ENCODE measurements at regions not wholly inside any gene's neighbourhood (a gene's known extent, or its start where the extent isn't known, plus 50 kb on each side); places are given as distances from the start of the nearest gene placed in this dataset.
A peak's percentile ranks its signal among the peaks of the same experiment; 100 is the strongest.
"Not testable (repeated sequence)": the region's sequence is repeated elsewhere in the genome, so short reads cannot be mapped to it uniquely, and the experiment has no call there.

DNA sequence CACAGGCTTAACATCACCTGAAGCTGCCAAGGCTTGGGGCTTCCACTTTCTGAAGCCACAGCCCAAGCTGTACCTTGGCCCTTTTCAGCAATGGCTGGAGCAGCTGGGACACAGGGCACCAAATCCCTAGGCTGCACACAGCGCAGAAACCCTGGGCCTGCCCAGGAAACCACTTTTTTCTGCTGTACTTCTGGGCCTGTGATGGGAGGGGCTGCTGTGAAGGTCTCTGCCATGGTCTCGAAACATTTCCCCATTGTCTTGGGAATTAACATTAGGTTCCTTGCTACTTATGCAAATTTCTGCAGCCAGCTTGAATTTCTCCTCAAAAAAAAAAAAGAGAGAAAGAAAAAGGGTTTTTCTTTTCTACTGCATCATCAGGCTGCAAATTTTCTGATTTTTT is 219.1 kb downstream of the RPL10L start:
- 80% methylated on average over 2 of the region's 2 CpGs for WGBS, 2 donors
- TF ChIP-seq, protein P1, sequence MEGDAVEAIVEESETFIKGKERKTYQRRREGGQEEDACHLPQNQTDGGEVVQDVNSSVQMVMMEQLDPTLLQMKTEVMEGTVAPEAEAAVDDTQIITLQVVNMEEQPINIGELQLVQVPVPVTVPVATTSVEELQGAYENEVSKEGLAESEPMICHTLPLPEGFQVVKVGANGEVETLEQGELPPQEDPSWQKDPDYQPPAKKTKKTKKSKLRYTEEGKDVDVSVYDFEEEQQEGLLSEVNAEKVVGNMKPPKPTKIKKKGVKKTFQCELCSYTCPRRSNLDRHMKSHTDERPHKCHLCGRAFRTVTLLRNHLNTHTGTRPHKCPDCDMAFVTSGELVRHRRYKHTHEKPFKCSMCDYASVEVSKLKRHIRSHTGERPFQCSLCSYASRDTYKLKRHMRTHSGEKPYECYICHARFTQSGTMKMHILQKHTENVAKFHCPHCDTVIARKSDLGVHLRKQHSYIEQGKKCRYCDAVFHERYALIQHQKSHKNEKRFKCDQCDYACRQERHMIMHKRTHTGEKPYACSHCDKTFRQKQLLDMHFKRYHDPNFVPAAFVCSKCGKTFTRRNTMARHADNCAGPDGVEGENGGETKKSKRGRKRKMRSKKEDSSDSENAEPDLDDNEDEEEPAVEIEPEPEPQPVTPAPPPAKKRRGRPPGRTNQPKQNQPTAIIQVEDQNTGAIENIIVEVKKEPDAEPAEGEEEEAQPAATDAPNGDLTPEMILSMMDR (IDR thresholded peaks at IDR 0.05; ENCODE audit: control extremely low read depth, extremely low read depth): no peak
- DNase-seq: no peak
- Histone ChIP-seq H3K27me3 (ENCODE audit: control insufficient read depth in 3 of 3, insufficient read depth in 3 of 3, low read length in 2 of 3) (no peaks in the 10 kb centered on the region), H3K4me1 (ENCODE audit: control insufficient read depth in 5 of 5, insufficient read depth in 5 of 5, low read length in 5 of 5) (no peaks in the 10 kb centered on the region), H3K36me3 (ENCODE audit: control insufficient read depth in 4 of 4, insufficient read depth in 4 of 4, low read length in 4 of 4) (no peaks in the 10 kb centered on the region), H3K4me3 (no peak overlapping the region), H3K9ac (ENCODE audit: insufficient read depth in 1 of 2, low read length in 2 of 2) (no peak overlapping the region), H3K9me3 (ENCODE audit: control insufficient read depth in 4 of 4, insufficient read depth in 3 of 4, low read length in 3 of 4) (peaks cover 0 to 2% (median 0%) of the 10 kb centered on the region in 4 donors), H3K27ac (ENCODE audit: low read depth in 1 of 2, low read length in 1 of 2) (no peak overlapping the region)
- ATAC-seq (ENCODE audit: insufficient read depth, low FRiP score): no peak

DNA sequence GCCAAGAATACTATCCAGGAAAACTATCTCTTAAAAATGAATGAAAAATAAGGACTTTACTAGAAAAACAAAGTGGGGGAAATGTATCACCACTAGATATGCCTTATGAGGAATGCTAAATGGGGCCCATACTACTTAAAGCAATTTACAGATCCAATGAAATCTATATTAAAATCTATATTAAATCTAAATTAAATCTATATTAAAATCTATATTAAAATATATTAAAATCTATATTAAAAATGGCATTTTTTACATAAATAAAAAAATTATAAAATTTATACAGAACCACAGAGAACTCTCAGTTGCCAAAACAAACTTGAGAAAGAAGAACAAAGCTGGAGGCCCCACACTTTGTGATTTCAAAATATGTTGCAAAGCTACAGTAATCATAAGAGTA is 234.5 kb downstream of the RPL10L start:
- ATAC-seq (ENCODE audit: insufficient read depth, low FRiP score) (no peak), DNase-seq (no peak)
- Histone ChIP-seq H3K9me3 (ENCODE audit: control insufficient read depth in 4 of 4, insufficient read depth in 3 of 4, low read length in 3 of 4) (peaks cover 0 to 7% (median 2%) of the 10 kb centered on the region in 4 donors), H3K27me3 (ENCODE audit: control insufficient read depth in 3 of 3, insufficient read depth in 3 of 3, low read length in 2 of 3) (no peaks in the 10 kb centered on the region), H3K27ac (ENCODE audit: low read depth in 1 of 2, low read length in 1 of 2) (no peak overlapping the region), H3K4me3 (no peak overlapping the region), H3K9ac (ENCODE audit: insufficient read depth in 1 of 2, low read length in 2 of 2) (no peak overlapping the region), H3K4me1 (ENCODE audit: control insufficient read depth in 5 of 5, insufficient read depth in 5 of 5, low read length in 5 of 5) (no peaks in the 10 kb centered on the region), H3K36me3 (ENCODE audit: control insufficient read depth in 4 of 4, insufficient read depth in 4 of 4, low read length in 4 of 4) (no peaks in the 10 kb centered on the region)
- TF ChIP-seq, protein P1 (IDR thresholded peaks at IDR 0.05; ENCODE audit: control extremely low read depth, extremely low read depth): no peak

DNA sequence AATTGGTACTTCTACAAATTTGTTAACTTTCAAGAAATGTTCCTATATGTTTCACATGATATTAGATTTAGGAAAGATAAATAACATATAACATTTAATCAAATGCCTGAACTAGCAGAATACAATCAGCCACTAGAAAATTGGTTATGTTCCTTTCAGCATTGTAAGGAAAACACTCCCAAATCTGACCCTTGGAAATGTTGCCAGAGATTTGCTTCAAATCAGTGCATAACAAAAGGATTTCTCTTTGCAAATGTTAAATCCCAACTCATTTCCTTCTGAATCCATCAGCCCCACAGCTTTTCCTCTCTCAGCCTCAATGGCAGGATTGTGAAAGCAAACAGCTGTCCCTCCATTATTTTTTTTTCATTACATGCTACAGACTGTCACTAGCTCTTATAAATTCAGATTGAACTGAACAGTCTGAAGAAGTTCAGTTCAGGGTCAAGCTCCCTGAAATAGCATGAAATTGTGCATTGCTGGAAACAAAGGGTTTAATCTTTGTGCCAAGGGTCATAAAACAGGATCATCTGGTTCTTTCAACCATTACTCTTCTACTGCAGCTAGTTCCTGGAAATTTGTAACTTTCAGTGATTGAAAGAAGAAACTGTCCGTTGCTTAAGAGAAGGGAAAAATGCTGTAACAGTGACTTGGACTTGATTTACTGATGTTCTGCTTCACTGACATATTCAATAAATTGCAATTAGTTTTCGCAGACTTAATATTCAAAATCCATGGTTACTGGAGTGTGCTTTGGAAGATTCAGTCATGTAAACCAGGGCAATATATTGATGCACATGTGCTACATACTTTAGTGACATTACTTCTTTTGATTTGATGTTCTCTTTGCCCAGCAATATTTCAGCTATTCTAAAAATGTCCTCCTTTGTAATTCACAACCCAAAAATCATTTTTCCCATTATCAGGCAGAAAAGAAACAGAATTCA is 246.4 kb downstream of the RPL10L start:
- 41 to 64% methylated on average over 2 of the region's 2 CpGs for WGBS, 2 donors
- no peak overlapping the region for H3K27ac ChIP-seq (ENCODE audit: low read depth in 1 of 2, low read length in 1 of 2)
- ATAC-seq (ENCODE audit: insufficient read depth, low FRiP score): no peak

DNA sequence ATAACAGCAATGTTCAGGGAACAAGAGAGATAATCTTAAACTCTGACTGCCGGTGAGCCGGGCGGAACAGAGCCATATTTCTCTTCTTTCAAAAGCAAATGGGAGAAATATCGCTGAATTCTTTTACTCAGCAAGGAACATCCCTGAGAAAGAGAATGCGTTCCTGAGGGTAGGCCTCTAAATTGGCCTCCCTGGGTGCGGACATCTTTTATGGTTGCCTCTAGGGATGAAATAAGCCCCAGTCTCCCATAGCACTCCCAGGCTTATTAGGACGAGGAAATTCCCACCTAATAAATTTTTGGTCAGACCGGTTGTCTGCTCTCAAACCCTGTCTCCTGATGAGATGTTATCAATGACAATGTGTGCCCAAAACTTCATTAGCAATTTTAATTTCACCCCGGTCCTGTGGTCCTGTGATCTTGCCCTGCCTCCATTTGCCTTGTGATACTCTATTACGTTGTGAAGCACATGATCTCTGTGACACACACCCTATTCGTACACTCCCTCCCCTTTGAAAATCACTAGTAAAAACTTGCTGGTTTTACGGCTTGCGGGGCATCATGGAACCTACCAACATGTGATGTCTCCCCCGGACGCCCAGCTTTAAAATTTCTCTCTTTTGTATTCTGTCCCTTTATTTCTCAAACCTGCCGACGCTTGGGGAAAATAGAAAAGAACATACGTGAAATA is 249.4 kb downstream of the RPL10L start:
- not testable (repeated sequence) for H3K27ac ChIP-seq (ENCODE audit: low read depth in 1 of 2, low read length in 1 of 2); DNase-seq; H3K36me3 ChIP-seq (ENCODE audit: control insufficient read depth in 4 of 4, insufficient read depth in 4 of 4, low read length in 4 of 4); H3K9me3 ChIP-seq (ENCODE audit: control insufficient read depth in 4 of 4, insufficient read depth in 3 of 4, low read length in 3 of 4); H3K9ac ChIP-seq (ENCODE audit: insufficient read depth in 1 of 2, low read length in 2 of 2); H3K4me3 ChIP-seq; H3K27me3 ChIP-seq (ENCODE audit: control insufficient read depth in 3 of 3, insufficient read depth in 3 of 3, low read length in 2 of 3); ATAC-seq (ENCODE audit: insufficient read depth, low FRiP score)
- WGBS, 2 donors: 94% methylated on average over 18 of the region's 18 CpGs
- peaks cover 0 to 14% (median 0%) of the 10 kb centered on the region in 5 donors for H3K4me1 ChIP-seq (ENCODE audit: control insufficient read depth in 5 of 5, insufficient read depth in 5 of 5, low read length in 5 of 5)

More for the DNA sequence above, 246.4 kb downstream of the RPL10L start:
- Histone ChIP-seq H3K36me3 (ENCODE audit: control insufficient read depth in 4 of 4, insufficient read depth in 4 of 4, low read length in 4 of 4) (no peaks in the 10 kb centered on the region), H3K27me3 (ENCODE audit: control insufficient read depth in 3 of 3, insufficient read depth in 3 of 3, low read length in 2 of 3) (no peaks in the 10 kb centered on the region), H3K4me3 (no peak overlapping the region), H3K9ac (ENCODE audit: insufficient read depth in 1 of 2, low read length in 2 of 2) (no peak overlapping the region), H3K9me3 (ENCODE audit: control insufficient read depth in 4 of 4, insufficient read depth in 3 of 4, low read length in 3 of 4) (no peaks in the 10 kb centered on the region), H3K4me1 (ENCODE audit: control insufficient read depth in 5 of 5, insufficient read depth in 5 of 5, low read length in 5 of 5) (peaks cover 0 to 14% (median 0%) of the 10 kb centered on the region in 5 donors)
- peak; percentile 48 to 95 (median 91) for DNase-seq
- TF ChIP-seq, protein P1 (IDR thresholded peaks at IDR 0.05; ENCODE audit: control extremely low read depth, extremely low read depth): no peak

Measured in lung (tissue), 11 donors.